NCI-H146 (cell line): ENCODE measurements at regions not wholly inside any gene's neighbourhood (a gene's known extent, or its start where the extent isn't known, plus 50 kb on each side); places are given as distances from the start of the nearest gene placed in this dataset.

Experiments used
- DNase-seq: peaks from one replicate; lab custom pipeline; 2025; lab: John Stamatoyannopoulos, UW

GRCh38 chr13:63693696-63694095 lies 2278.0 kb upstream of the PCDH20 start:
- no peak for DNase-seq

- DNase-seq: peak; percentile 70
Measured at GRCh38 chr13:63691474-63691873, 2275.8 kb upstream of the PCDH20 start.

DNA sequence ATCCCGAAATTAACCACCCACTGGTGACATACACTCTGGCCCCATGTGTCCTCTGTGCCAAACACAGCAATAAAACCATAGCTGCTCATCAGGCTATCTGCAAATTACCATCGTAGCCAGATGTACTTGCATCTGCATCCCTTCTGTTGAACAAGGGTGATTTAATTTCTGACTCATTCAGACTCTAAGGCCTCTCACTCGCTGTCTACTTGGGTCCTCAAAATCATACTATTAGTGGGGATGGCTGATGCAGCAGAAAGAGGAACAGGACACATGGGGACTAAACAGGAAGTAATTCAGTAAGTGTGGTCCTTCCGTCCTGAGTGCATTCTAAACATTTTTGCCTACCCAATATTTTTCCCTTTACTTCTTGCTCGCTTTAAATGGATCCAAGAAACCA lies 2275.0 kb upstream of the PCDH20 start:
- no peak for DNase-seq

- no peak for DNase-seq
Measured at GRCh38 chr13:63684822-63685221, 2269.2 kb upstream of the PCDH20 start.

DNA sequence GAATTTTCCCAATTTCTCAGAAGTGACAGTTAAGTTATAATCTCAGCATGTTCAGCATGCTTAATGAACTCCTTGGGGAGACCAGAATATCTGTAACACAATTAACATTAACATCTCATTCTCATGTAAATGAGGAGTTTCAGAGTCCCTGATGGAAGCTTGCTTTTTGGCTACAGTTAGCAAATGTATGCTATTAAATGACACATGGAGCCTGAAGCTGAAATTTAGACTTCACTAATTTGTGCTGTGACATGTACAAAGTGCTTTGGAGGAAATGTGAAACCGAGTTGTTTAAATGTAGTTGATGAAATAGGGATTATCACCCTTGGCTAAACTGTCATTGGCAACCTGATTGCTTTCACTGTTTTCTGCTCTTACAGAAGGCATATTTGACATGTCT lies 2265.1 kb upstream of the PCDH20 start:
- no peak for DNase-seq

DNA sequence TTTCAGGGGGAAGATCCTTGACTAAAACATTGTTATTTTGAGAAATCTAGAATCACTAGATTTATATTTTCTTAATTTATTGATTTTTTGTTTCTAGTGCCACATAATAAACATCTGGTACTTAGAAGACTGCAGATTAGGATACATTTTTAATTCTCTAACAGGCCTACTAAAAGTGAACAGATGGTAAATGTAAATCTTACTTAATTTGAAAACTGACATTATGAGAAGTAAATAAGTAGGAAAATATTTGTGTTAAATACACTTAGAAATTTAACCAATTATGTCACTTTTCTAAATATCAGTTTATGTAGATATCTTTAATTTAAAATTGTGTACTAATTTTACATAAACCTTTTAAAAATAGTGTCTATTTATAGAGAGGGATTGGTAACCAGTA lies 2255.6 kb upstream of the PCDH20 start:
- no peak for DNase-seq

DNA sequence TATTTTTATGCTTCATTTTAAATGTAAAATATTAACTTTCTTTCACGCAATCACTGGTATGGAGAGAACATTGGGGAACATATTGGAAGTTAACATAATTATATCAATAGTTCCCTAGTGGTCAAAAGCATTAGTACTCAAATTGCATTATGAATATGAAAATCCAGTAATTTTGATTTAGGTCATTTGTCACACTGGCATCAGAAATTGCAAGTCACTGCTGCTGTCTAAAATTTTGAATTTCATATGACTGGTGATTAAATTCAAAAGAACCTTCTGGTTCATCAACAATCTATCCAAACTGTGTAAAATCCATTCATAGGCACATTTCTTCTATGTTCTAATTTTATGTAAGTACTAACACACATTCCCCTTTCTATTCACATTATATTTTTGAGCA lies 2235.7 kb upstream of the PCDH20 start:
- no peak for DNase-seq

DNA sequence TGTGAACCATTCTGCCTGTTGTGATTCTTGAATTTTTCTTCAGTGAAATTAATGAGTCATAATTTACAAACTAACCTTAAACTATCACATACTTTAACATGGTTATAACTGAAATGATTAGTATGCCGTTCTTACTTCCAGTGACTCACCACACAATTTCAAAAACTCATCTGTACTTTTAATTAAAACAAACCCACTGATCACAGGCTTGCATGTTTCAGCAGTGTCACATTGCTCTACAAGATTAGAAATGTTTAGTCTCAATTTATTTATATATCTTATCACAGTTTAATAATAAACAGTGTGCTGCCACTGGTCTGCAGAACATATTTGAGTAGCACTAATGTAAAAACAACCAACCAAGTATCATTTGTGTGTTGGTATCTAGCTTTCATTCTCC lies 2227.9 kb upstream of the PCDH20 start:
- no peak for DNase-seq

DNA sequence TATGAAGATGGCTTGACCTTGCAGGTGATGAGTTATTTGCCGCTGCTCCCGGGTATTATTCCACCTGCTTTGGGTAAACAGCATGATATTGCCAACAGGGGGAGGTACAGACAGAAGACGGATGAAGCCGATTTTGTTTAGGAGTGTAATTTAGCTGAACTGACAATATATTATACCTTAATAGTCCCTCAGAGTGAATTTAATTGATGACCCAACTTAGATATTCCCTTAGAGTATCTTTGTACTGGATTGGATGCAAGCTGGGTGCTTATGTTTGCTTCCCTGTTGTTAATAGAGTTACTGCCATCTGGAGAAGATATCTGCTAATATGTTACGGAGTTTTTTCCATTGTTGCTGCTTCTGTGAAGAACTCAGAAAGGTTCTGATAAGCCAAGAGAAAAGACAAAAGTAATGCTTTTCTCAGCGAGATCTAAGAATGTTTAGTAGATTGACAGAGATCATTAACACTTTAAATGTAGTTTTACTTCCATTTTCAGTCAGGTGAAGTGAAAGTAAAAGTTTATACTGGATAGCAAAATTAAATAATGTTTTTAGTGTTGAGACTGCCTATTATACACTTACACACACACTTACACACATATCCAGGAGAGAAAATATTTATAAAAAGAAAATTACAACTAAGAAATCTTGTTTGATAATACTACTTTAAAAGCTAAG lies 2220.8 kb upstream of the PCDH20 start:
- DNase-seq: peak; percentile 92

DNA sequence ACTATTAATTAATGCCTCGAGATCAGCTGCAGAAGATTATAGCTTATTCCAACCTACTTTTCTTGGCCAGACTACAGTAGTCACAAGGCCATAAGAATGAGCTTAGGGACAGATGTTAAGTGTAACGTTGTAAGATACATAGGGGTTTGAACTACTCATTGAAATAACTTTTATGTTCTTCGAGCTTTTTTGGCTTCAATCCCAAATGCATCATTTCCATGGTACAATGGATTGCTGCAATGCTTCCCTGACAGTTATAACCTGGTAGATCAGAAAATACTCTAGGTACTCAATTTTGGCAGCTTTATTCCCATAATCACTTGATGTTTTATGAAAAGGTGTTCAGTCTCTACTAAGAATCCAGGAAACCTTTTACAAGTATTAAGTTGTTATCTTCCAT lies 2216.7 kb upstream of the PCDH20 start:
- no peak for DNase-seq

DNA sequence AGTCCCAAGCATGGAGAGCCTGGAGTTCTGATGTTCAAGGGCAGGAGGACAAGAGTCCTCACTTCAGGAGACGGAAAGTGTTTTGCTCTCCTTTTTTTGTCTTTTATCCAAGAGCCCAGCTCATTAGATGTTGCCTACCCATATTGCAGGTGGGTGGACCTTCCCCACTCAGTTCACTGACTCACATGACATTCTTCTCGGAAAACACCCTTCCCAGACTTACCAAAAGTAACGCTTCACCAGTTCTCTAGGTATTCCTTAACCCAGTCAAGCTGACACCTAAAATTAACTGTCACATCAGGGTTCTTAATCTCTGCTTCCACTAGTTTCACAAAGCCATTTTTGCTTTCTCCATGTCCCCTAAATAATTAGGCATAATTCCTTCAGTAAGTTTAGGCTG lies 2215.4 kb upstream of the PCDH20 start:
- no peak for DNase-seq

DNA sequence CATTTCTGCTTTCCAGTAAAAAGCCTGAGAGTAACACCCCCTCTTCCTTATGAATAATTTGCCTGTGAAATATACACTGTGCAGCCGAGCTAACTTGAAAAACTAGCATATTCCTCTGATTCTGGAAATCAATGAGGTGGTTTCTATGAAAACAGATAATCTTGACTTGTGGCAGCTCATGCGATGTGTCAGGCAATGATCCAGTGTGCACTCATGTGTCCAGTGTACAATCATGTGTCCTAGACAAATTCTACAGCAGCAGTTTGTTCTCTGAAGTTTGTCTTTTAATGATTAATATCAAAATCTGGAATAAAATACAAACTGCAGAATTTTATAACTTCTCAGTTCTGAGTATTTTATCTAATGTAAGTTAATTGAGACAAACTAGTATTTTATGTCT lies 2213.9 kb upstream of the PCDH20 start:
- no peak for DNase-seq

DNA sequence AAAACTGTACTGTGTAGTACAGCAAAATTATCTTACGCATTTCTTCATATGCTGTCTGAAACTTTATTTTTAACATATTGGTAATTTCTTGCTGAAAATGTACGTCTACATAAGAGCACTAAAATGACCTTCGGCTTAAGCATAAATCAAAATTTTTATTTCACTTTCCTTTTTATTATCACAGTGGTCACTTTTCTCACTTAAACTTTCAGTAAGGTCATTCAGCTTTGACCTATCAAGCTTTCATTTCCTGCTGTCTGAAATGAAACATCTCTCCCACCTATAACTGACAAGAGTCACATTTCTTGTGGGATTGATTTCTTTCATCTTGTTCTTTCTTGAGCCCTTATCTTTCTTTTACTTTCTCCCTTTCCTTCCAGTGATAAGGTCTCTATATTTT lies 2212.7 kb upstream of the PCDH20 start:
- no peak for DNase-seq

- no peak for DNase-seq
Measured at GRCh38 chr13:63625869-63626268, 2210.2 kb upstream of the PCDH20 start.

- DNase-seq: no peak
Measured at GRCh38 chr13:63614874-63615612, 2199.4 kb upstream of the PCDH20 start.

DNA sequence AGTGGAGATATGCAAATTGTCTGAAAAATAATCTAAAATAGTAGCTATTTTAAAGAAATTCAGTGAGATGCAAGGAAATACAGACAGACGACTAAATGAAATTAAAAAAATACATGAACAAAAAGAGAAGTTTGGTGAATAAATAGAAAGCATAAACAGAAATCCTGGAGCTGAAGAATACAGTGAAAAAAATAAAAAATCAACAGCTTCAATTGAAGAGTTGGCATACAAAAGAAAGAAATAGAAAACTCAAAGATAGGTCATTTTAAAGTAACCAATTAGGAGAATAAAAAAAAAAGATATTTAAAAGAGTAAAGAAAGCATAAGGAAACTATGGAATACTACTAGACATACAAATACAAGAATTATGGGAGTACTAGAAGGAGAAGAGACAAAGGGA lies 2191.5 kb upstream of the PCDH20 start:
- DNase-seq: no peak

GRCh38 chr13:63605962-63606361 lies 2190.3 kb upstream of the PCDH20 start:
- no peak for DNase-seq

DNA sequence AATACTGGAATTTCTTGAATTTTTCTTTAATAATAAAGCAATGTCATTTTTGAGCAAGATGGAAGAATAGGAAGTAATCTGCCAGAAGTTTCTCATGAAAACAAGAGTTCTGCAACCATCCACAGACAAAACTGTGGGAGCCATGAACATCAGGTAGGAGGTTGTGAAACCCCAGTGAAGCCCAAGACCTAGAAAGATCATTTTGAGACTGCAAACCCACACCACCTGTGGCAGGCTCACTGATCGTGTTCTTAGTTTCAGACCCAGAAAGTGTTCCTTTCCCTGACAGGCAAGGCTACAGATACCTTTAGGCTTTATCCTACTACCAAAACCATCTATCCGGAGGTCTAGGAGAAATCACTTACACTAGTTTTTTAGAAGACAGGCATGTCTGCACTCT lies 2189.8 kb upstream of the PCDH20 start:
- no peak for DNase-seq

DNA sequence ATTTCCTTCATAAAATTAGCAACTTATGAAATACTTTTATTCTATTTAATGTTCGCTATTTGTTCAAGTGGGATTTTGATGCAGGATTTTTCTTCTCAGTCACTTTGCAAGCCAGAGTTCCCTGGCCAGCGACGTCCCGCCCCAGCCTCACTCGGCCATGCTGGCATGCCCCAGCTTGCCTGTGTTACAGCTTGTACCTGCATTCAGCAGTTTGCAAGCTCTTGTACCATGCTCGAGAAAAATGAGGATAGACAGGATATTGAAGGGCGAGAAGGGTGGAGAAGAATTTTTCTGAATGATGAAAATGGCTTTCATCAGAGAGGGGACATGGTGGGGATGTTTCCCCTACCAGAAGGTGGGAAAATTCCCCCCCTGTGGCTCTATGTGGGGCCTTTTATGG lies 2180.2 kb upstream of the PCDH20 start:
- DNase-seq: no peak

DNA sequence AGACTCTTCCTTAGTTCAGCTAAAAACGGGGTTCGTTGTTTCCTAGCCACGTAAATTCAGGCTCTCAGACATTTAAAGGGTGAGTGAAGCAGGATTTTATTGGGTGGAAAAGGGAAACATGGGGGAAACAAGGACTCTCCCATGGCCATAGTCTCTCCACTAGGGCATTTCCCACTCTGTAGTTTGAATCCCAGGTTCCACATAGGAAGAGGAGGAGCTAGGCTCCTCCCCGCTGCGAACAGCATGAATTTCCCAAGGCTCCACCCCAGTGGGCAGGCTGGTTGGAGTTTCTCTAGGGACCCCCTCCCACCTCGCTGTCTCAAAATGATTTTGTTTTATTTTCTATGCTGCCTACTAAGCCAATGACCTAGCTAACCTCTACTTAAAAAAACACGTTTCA lies 2170.8 kb upstream of the PCDH20 start:
- no peak for DNase-seq

DNA sequence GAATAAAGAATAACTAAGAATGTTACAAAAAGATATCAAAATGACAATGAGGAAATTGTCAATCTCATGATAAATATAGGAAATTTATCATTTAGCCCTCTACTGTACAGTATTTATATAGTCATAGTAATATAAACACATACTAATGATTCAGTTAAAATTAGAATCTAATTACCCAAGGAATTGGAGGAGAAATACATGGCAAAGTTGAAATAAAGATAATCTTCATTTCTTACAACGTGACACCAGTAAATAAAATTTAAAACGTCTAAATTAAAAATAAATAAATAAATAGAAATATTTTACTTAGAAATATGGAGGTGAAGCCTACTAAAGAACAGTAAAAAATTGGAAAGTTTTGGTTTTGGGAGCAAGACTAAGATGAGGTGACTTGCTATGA lies 2163.1 kb upstream of the PCDH20 start:
- no peak for DNase-seq

DNA sequence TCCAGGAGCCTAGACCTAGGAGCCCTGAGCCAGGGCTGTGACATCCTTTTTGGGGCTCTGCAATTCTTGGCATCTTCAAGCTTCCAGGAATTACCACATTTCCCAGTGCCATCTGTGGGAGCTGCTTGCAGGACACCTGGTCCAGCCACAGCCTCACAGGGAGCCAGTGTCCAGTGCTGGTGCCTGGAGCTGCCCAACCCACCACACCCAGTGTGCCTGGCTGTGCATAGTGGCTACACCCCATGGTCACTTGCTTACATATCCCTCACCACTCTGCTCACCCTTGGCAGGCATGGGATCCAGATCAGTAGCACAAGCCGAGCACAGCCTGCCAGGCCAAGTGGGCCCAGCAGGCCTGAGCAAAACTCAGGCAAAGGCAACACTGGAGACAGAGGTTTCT lies 2151.4 kb upstream of the PCDH20 start:
- DNase-seq: no peak

DNA sequence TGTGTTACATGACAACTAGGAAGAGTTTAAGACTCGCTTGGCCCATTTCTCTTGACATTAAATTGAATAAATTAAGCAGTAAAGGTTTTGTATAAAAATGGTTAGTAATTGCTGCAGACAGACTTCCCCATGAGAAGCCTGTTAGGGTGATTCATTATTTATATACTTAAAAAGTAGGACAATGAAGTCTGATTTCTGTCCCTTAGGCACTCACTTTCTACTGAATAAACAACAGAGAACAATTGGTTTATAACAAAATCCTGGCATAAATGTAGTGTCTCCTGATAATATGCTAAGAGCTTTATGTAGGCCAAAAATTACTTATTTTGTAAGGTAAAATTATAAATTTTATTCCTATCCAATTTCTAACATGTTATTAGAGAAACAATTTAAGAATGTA lies 2138.5 kb upstream of the PCDH20 start:
- no peak for DNase-seq

DNA sequence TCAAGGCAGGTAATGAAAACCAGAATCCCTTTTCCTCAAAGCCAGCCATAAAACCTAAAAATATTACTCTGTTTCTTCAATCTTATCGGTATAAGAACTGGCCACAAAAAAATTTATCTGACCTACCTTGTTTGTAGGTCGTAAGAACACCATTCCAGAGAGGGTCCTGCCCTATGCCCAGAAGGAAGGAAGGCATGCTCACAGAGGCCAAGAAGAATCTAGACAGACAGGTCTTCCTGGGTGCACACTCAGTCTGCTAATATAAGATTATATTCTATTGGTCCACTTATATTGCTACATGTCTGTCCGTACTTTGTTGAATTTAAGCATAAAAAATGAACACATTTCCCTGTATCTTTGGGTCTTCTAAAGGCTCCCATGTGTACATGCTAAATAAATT lies 2136.1 kb upstream of the PCDH20 start:
- no peak for DNase-seq
